ENCODE measurements at regions not wholly inside any gene's neighbourhood (a gene's known extent, or its start where the extent isn't known, plus 50 kb on each side); places are given as distances from the start of the nearest gene placed in this dataset.

GRCh38 chr15:85318048-85318731 lies 62.2 kb upstream of the AKAP13 start:
- Histone ChIP-seq H3K27me3 (no peaks in the 10 kb centered on the region), H3K27ac (no peak overlapping the region), H3K4me1 (ENCODE audit: control insufficient read depth in 1 of 2, insufficient read depth in 1 of 2, low read depth in 1 of 2, low read length in 1 of 2) (no peaks in the 10 kb centered on the region), H3K9me3 (no peaks in the 10 kb centered on the region), H3K4me3 (ENCODE audit: low read depth in 1 of 2, low read length in 1 of 2) (no peak overlapping the region), H3K36me3 (no peaks in the 10 kb centered on the region)
- no peak for TF ChIP-seq CTCF (IDR thresholded peaks at IDR 0.05)

GRCh38 chr15:85318732-85319076 lies 61.7 kb upstream of the AKAP13 start:
- no peaks in the 10 kb centered on the region for H3K4me1 ChIP-seq (ENCODE audit: control insufficient read depth in 1 of 2, insufficient read depth in 1 of 2, low read depth in 1 of 2, low read length in 1 of 2)
- TF ChIP-seq CTCF (IDR thresholded peaks at IDR 0.05), result no peak

GRCh38 chr15:85324202-85324601 lies 56.2 kb upstream of the AKAP13 start:
- Histone ChIP-seq H3K9me3 (no peaks in the 10 kb centered on the region), H3K4me1 (ENCODE audit: control insufficient read depth in 1 of 2, insufficient read depth in 1 of 2, low read depth in 1 of 2, low read length in 1 of 2) (no peaks in the 10 kb centered on the region), H3K27me3 (no peaks in the 10 kb centered on the region), H3K36me3 (no peaks in the 10 kb centered on the region), H3K4me3 (ENCODE audit: low read depth in 1 of 2, low read length in 1 of 2) (no peak overlapping the region), H3K27ac (no peak overlapping the region)
- TF ChIP-seq CTCF (IDR thresholded peaks at IDR 0.05), result no peak

More at GRCh38 chr15:85318732-85319076, 61.7 kb upstream of the AKAP13 start:
- no peak overlapping the region for H3K27ac ChIP-seq
- no peaks in the 10 kb centered on the region for H3K27me3 ChIP-seq
- H3K4me3 ChIP-seq (ENCODE audit: low read depth in 1 of 2, low read length in 1 of 2), result no peak overlapping the region
- H3K36me3 ChIP-seq, result no peaks in the 10 kb centered on the region
- H3K9me3 ChIP-seq, result no peaks in the 10 kb centered on the region

- H3K36me3 ChIP-seq, result no peaks in the 10 kb centered on the region
- H3K4me3 ChIP-seq (ENCODE audit: low read depth in 1 of 2, low read length in 1 of 2), result no peak overlapping the region
- H3K27me3 ChIP-seq, result no peaks in the 10 kb centered on the region
- no peaks in the 10 kb centered on the region for H3K9me3 ChIP-seq
- TF ChIP-seq CTCF (IDR thresholded peaks at IDR 0.05), result no peak
- no peak overlapping the region for H3K27ac ChIP-seq
- peaks cover 8 to 9% of the 10 kb centered on the region in 2 experiments for H3K4me1 ChIP-seq (ENCODE audit: control insufficient read depth in 1 of 2, insufficient read depth in 1 of 2, low read depth in 1 of 2, low read length in 1 of 2)
Measured at GRCh38 chr15:85325834-85326233, 54.6 kb upstream of the AKAP13 start.

GRCh38 chr15:85326291-85326690 lies 54.1 kb upstream of the AKAP13 start:
- H3K4me3 ChIP-seq (ENCODE audit: low read depth in 1 of 2, low read length in 1 of 2), result no peak overlapping the region
- H3K27ac ChIP-seq, result no peak overlapping the region
- no peaks in the 10 kb centered on the region for H3K27me3 ChIP-seq
- no peak for TF ChIP-seq CTCF (IDR thresholded peaks at IDR 0.05)
- peaks cover 9 to 13% of the 10 kb centered on the region in 2 experiments for H3K4me1 ChIP-seq (ENCODE audit: control insufficient read depth in 1 of 2, insufficient read depth in 1 of 2, low read depth in 1 of 2, low read length in 1 of 2)
- no peaks in the 10 kb centered on the region for H3K9me3 ChIP-seq
- H3K36me3 ChIP-seq, result no peaks in the 10 kb centered on the region

Measured in neutrophil (primary cell).